Gastrocnemius medialis (tissue), 4 donors: ENCODE measurements at regions not wholly inside any gene's neighbourhood (a gene's known extent, or its start where the extent isn't known, plus 50 kb on each side); places are given as distances from the start of the nearest gene placed in this dataset.

ENCODE experiments used
- ATAC-seq, 2 donors: fragments of 150-250 bp; one replicate each; pipeline ENCODE4 v1.9.1; 2016
- DNase-seq, 2 donors: peaks; one replicate each; pipeline ENCODE4 v3.0.0-alpha.2; 2019
- H3K27ac ChIP-seq, 4 donors: fragments of 200-600 bp; sonication (generic); 1 replicate in 1 of 4; 2 replicates in 3 of 4; pipeline ENCODE4 v1.5.1; 2016 to 2018; ENCODE audit warnings: mild to moderate bottlenecking in 2 of 4, moderate library complexity in 1 of 4
- H3K27me3 ChIP-seq, 3 donors: fragments of 200-600 bp; sonication (generic) in 2 of 3; 1 replicate in 1 of 3; 2 replicates in 2 of 3; pipeline versions ENCODE4 v1.5.1 to v1.6.0; 2016 to 2019; ENCODE audit warnings: mild to moderate bottlenecking in 1 of 3, moderate library complexity in 1 of 3
- H3K36me3 ChIP-seq, 2 donors: fragments of 200-600 bp; sonication (generic) in 1 of 2; one replicate each; pipeline ENCODE4 v1.5.1; 2017 to 2018
- H3K4me1 ChIP-seq, 2 donors: fragments of 200-600 bp; sonication (generic) in 1 of 2; one replicate each; pipeline ENCODE4 v1.5.1; 2016 to 2017; ENCODE audit warnings: mild to moderate bottlenecking in 2 of 2
- H3K4me3 ChIP-seq, 4 donors: fragments of 200-600 bp; sonication (generic) in 3 of 4; 1 replicate in 1 of 4; 2 replicates in 3 of 4; pipeline ENCODE4 v1.5.1; 2016 to 2019; ENCODE audit warnings: mild to moderate bottlenecking in 2 of 4
- H3K9me3 ChIP-seq, 3 donors: fragments of 200-600 bp; sonication (generic) in 2 of 3; 1 replicate in 1 of 3; 2 replicates in 2 of 3; pipeline ENCODE4 v1.5.1; 2016 to 2019
- CTCF ChIP-seq, 5 experiments: fragments of 450-650 bp in 3 of 5; fragments of 200-600 bp in 2 of 5; sonication (generic) in 2 of 5; IDR thresholded peaks in 4 of 5; conservative IDR thresholded peaks in 1 of 5; 1 replicate in 4 of 5; 2 replicates in 1 of 5; pipeline ENCODE4 v1.5.1; 2016 to 2019; ENCODE audit warnings: antibody characterized with exemption in 5 of 5, mild to moderate bottlenecking in 3 of 5, moderate library complexity in 3 of 5
- POLR2A ChIP-seq, 2 donors: fragments of 450-650 bp; IDR thresholded peaks; one replicate each; pipeline ENCODE4 v1.6.1; 2017; ENCODE audit warnings: antibody characterized with exemption in 2 of 2, mild to moderate bottlenecking in 2 of 2, moderate library complexity in 2 of 2
- in situ Hi-C, 4 donors: fragments of 200-750 bp; cut with MboI; loops; one replicate each; pipeline versions ENCODE4 v1.15.0 to v1.8.0; 2017; ENCODE audit warnings: low sequenced_read_pairs in 4 of 4
- intact Hi-C: fragments of 100-400 bp; cut with DNase I; formaldehyde crosslinking; loops from one replicate; pipeline ENCODE4 v1.15.1; 2023; ENCODE audit warnings: low total_unique reads

- intact Hi-C loops: no loop called here
- ATAC-seq: no peak
- DNase-seq: no peak
Observed at GRCh38 chr18:76587147-76587878, 92.3 kb upstream of the ZNF516 start.

GRCh38 chr18:76584414-76585310 lies 89.6 kb upstream of the ZNF516 start:
- Histone ChIP-seq H3K27me3 (peaks cover 0 to under 1% (median 0%) of the 10 kb centered on the region in 3 donors), H3K4me3 (no peak overlapping the region), H3K9me3 (no peaks in the 10 kb centered on the region), H3K36me3 (no peaks in the 10 kb centered on the region), H3K4me1 (no peaks in the 10 kb centered on the region), H3K27ac (no peak overlapping the region)
- intact Hi-C loops (no loop called here), in situ Hi-C loops (no loop called here)
- no peak for DNase-seq
- TF ChIP-seq POLR2A (IDR thresholded peaks at IDR 0.05) (no peak), CTCF (IDR thresholded peaks at IDR 0.05 in 4 of 5, conservative IDR thresholded peaks at IDR 0.05 in 1 of 5) (no peak)
- ATAC-seq: no peak

More at GRCh38 chr18:76587147-76587878, 92.3 kb upstream of the ZNF516 start:
- no peaks in the 10 kb centered on the region for H3K36me3 ChIP-seq
- no peaks in the 10 kb centered on the region for H3K9me3 ChIP-seq
- H3K27me3 ChIP-seq: peaks cover 3 to 15% (median 9%) of the 10 kb centered on the region in 3 donors
- no peaks in the 10 kb centered on the region for H3K4me1 ChIP-seq
- TF ChIP-seq POLR2A (IDR thresholded peaks at IDR 0.05) (no peak), CTCF (IDR thresholded peaks at IDR 0.05 in 4 of 5, conservative IDR thresholded peaks at IDR 0.05 in 1 of 5) (no peak)
- no peak overlapping the region for H3K4me3 ChIP-seq
- in situ Hi-C loops: no loop called here
- H3K27ac ChIP-seq: no peak overlapping the region

GRCh38 chr18:76581261-76581660 lies 86.2 kb upstream of the ZNF516 start:
- DNase-seq: no peak

DNA sequence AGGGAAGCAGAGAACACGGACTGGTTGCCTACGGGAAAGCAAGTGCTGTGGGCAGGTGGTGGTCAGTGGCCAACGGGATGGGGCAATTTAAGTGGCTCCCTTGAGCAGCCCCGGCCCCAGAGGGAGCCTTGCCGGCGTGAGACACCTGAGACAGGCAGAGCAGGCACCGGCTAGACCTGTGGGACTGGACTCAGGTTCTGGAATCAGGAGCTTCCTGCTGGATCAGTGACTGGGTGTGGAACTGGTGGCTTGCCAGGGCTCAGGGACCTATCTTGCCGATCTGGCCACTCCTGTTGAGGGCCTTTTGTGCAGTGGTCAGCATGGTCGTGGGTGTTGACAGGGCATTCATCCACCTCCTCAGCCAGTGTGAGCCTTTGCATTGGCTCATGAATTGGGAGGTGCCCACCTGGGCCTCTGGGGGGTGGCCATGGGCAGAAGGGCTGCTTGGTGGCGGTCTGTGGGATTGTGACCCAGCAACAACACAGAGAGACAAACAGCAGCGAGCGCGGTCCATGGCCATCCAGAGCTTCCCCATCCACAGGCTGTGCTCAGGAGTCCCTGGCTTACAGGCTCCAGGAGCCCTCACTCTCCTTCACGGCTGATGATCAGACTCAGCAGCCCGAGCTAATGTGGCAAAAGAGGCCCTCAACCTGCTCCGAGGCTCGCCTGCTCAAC lies 85.4 kb upstream of the ZNF516 start:
- peaks cover 0 to 9% (median 0%) of the 10 kb centered on the region in 3 donors for H3K27me3 ChIP-seq
- no peaks in the 10 kb centered on the region for H3K36me3 ChIP-seq
- no peak overlapping the region for H3K27ac ChIP-seq
- H3K9me3 ChIP-seq: no peaks in the 10 kb centered on the region
- H3K4me3 ChIP-seq: no peak overlapping the region
- no peak for DNase-seq
- in situ Hi-C loops (no loop called here), intact Hi-C loops (no loop called here)
- no peak for ATAC-seq
- TF ChIP-seq POLR2A (IDR thresholded peaks at IDR 0.05) (no peak), CTCF (IDR thresholded peaks at IDR 0.05 in 4 of 5, conservative IDR thresholded peaks at IDR 0.05 in 1 of 5) (no peak)
- no peaks in the 10 kb centered on the region for H3K4me1 ChIP-seq

More at GRCh38 chr18:76581261-76581660, 86.2 kb upstream of the ZNF516 start:
- peaks cover 0 to 9% (median 0%) of the 10 kb centered on the region in 3 donors for H3K27me3 ChIP-seq
- no peak for TF ChIP-seq CTCF (IDR thresholded peaks at IDR 0.05 in 4 of 5, conservative IDR thresholded peaks at IDR 0.05 in 1 of 5)
- TF ChIP-seq POLR2A (IDR thresholded peaks at IDR 0.05): no peak
- no peaks in the 10 kb centered on the region for H3K4me1 ChIP-seq
- intact Hi-C loops (no loop called here), in situ Hi-C loops (no loop called here)
- H3K9me3 ChIP-seq: no peaks in the 10 kb centered on the region
- no peak overlapping the region for H3K4me3 ChIP-seq
- ATAC-seq: no peak
- H3K27ac ChIP-seq: no peak overlapping the region
- H3K36me3 ChIP-seq: no peaks in the 10 kb centered on the region
